ENCODE measurements at regions not wholly inside any gene's neighbourhood (a gene's known extent, or its start where the extent isn't known, plus 50 kb on each side); places are given as distances from the start of the nearest gene placed in this dataset.
A peak's percentile ranks its signal among the peaks of the same experiment; 100 is the strongest.

- ATAC-seq = peak; percentile 72
- H3K4me1 ChIP-seq (ENCODE audit: low read depth) = peaks cover 12% of the 10 kb centered on the region
- no peaks in the 10 kb centered on the region for H3K36me3 ChIP-seq (ENCODE audit: low read depth)
- peak in 2 of 3 donors; percentile 47 to 61 for DNase-seq
- no peak for TF ChIP-seq CTCF (IDR thresholded peaks at IDR 0.05)
- H3K4me3 ChIP-seq = no peak overlapping the region
- intact Hi-C loops (cut with DNase I, micrococcal nuclease) = no loop called here
- no peaks in the 10 kb centered on the region for H3K9me3 ChIP-seq
Measured at GRCh38 chr9:93390953-93391515, 60.5 kb upstream of the FAM120A start.

- intact Hi-C loops (cut with DNase I, micrococcal nuclease) = no loop called here
- peak; percentile 71 to 89 (median 72) for DNase-seq
- peak; percentile 89 for ATAC-seq
- H3K36me3 ChIP-seq (ENCODE audit: low read depth) = no peaks in the 10 kb centered on the region
- H3K4me3 ChIP-seq = no peak overlapping the region
- H3K4me1 ChIP-seq (ENCODE audit: low read depth) = peaks cover 12% of the 10 kb centered on the region
- no peak for TF ChIP-seq CTCF (IDR thresholded peaks at IDR 0.05)
- H3K9me3 ChIP-seq = no peaks in the 10 kb centered on the region
Measured at GRCh38 chr9:93391898-93392297, 59.6 kb upstream of the FAM120A start.

GRCh38 chr9:93392974-93393373 lies 58.5 kb upstream of the FAM120A start:
- H3K36me3 ChIP-seq (ENCODE audit: low read depth) = no peaks in the 10 kb centered on the region
- ATAC-seq = no peak
- H3K4me1 ChIP-seq (ENCODE audit: low read depth) = peaks cover 12% of the 10 kb centered on the region
- intact Hi-C loops (cut with DNase I, micrococcal nuclease) = no loop called here
- DNase-seq = peak in 1 of 3 donors; percentile 25
- no peak overlapping the region for H3K4me3 ChIP-seq
- no peaks in the 10 kb centered on the region for H3K9me3 ChIP-seq
- no peak for TF ChIP-seq CTCF (IDR thresholded peaks at IDR 0.05)

Data from mucosa of descending colon (tissue), 3 donors.